ENCODE measurements at regions not wholly inside any gene's neighbourhood (a gene's known extent, or its start where the extent isn't known, plus 50 kb on each side); places are given as distances from the start of the nearest gene placed in this dataset.

- DNase-seq (no peak), ATAC-seq (ENCODE audit: low read depth) (no peak)
- Histone ChIP-seq H2BK5ac (ENCODE audit: low read depth, low read length, poor library complexity, severe bottlenecking) (no peak overlapping the region), H3K9me3 (ENCODE audit: control insufficient read depth, insufficient read depth, low read length) (no peaks in the 10 kb centered on the region), H4K20me1 (ENCODE audit: insufficient read depth, low read length) (no peaks in the 10 kb centered on the region), H2BK120ac (ENCODE audit: low read depth, low read length) (no peak overlapping the region), H3K18ac (ENCODE audit: low read depth, low read length) (no peak overlapping the region), H3K27me3 (ENCODE audit: control insufficient read depth, insufficient read depth, low read length) (peaks cover 3% of the 10 kb centered on the region; the same call in 1 of the 2 replicates), H2BK20ac (ENCODE audit: low read depth, low read length) (no peak overlapping the region), H3K23ac (ENCODE audit: low read depth, low read length) (no peak overlapping the region), H3K4me2 (ENCODE audit: low read depth, low read length) (no peak overlapping the region), H3K9me1 (ENCODE audit: insufficient read depth, low read length) (no peaks in the 10 kb centered on the region), H3K14ac (replicated peaks; ENCODE audit: low read depth, low read length) (no peak overlapping the region), H2AK9ac (replicated peaks; ENCODE audit: low read depth, low read length, poor library complexity) (no peak overlapping the region), H2AFZ (replicated peaks; ENCODE audit: low read length, poor library complexity) (no peak overlapping the region), H3K4me1 (ENCODE audit: control insufficient read depth, insufficient read depth, low read length) (peaks cover 3% of the 10 kb centered on the region; the same call in 1 of the 2 replicates), H4K5ac (ENCODE audit: low read depth, low read length) (no peak overlapping the region), H3K36me3 (ENCODE audit: control insufficient read depth, insufficient read depth, low read length) (no peaks in the 10 kb centered on the region), H2BK15ac (ENCODE audit: low read depth, low read length) (no peak overlapping the region), H3K27ac (ENCODE audit: insufficient read depth, low read length) (no peak overlapping the region), H3K79me1 (ENCODE audit: low read depth in 1 of 2, low read length in 2 of 2) (no peaks in the 10 kb centered on the region), H3K9ac (ENCODE audit: low read depth, low read length) (no peak overlapping the region), H3K4ac (ENCODE audit: low read depth, low read length) (no peak overlapping the region), H4K91ac (ENCODE audit: insufficient read depth, low read depth, low read length) (no peak overlapping the region), H3K4me3 (ENCODE audit: insufficient read depth, low read depth, low read length) (no peak overlapping the region), H3K56ac (ENCODE audit: extremely low read depth, insufficient read depth, low read length) (no peak overlapping the region), H2AK5ac (ENCODE audit: low read depth, low read length) (no peak overlapping the region), H4K8ac (ENCODE audit: low read depth in 2 of 2, low read length in 2 of 2) (no peak overlapping the region)
- no peak for TF ChIP-seq RCOR1 (IDR thresholded peaks at IDR 0.05; ENCODE audit: insufficient replicate concordance, low read length)
- TF ChIP-seq SMC3 (IDR thresholded peaks at IDR 0.05; ENCODE audit: low read depth, low read length), result no peak
- TF ChIP-seq MAZ (IDR thresholded peaks at IDR 0.05; ENCODE audit: borderline replicate concordance, low read depth, low read length), result no peak
- TF ChIP-seq RFX5 (IDR thresholded peaks at IDR 0.05; ENCODE audit: low read depth, low read length), result no peak
- no peak for TF ChIP-seq RAD21 (IDR thresholded peaks at IDR 0.05; ENCODE audit: low read length)
- TF ChIP-seq USF2 (IDR thresholded peaks at IDR 0.05; ENCODE audit: low read depth, low read length), result no peak
- no peak for TF ChIP-seq MAFK (IDR thresholded peaks at IDR 0.05; ENCODE audit: low read depth, low read length)
- TF ChIP-seq POLR2A (IDR thresholded peaks at IDR 0.05; ENCODE audit: low read depth, low read length), result no peak
- no peak for TF ChIP-seq MXI1 (IDR thresholded peaks at IDR 0.05; ENCODE audit: borderline replicate concordance, low read depth, low read length)
- TF ChIP-seq NFE2L2 (IDR thresholded peaks at IDR 0.05; ENCODE audit: low read depth, low read length), result no peak
- TF ChIP-seq ELK1 (IDR thresholded peaks at IDR 0.05; ENCODE audit: borderline replicate concordance, low read depth, low read length), result no peak
- TF ChIP-seq CTCF (conservative IDR thresholded peaks at IDR 0.05; ENCODE audit: low read depth, low read length), result no peak
- TF ChIP-seq FOS (IDR thresholded peaks at IDR 0.05; ENCODE audit: low read depth, low read length), result no peak
- no peak for TF ChIP-seq CEBPB (IDR thresholded peaks at IDR 0.05; ENCODE audit: low read depth, low read length)
- no peak for TF ChIP-seq BHLHE40 (IDR thresholded peaks at IDR 0.05; ENCODE audit: low read depth, low read length)
- no peak for TF ChIP-seq CHD1 (IDR thresholded peaks at IDR 0.05; ENCODE audit: low read depth, low read length)
- no CpG with 5 or more reads among the region's 2 CpGs for WGBS, 2 experiments (ENCODE audit: extremely low coverage in 2 of 2, insufficient read length in 1 of 2)
- POLR2A ChIA-PET (ENCODE audit: unreplicated experiment), result no interaction called here
- in situ Hi-C loops (cut with MboI; ENCODE audit: low sequenced_read_pairs), result no loop called here
- intact Hi-C loops (cut with micrococcal nuclease), result no loop called here
- BruUV-seq (replicated peaks), result no TSS peak
- CTCF ChIA-PET, result interaction anchor here (0.8 kb wide), 1 partner anchor 123 kb away, joined by 3 read pairs; no protein-coding TSS in a partner anchor
- dilution Hi-C loops (cut with HindIII; ENCODE audit: low sequenced_read_pairs, unreplicated experiment), result no loop called here
Measured at GRCh38 chr3:15924914-15925313, 127.1 kb upstream of the ANKRD28 start.

Data from IMR-90 (cell line).